ENCODE measurements at regions not wholly inside any gene's neighbourhood (a gene's known extent, or its start where the extent isn't known, plus 50 kb on each side); places are given as distances from the start of the nearest gene placed in this dataset.
"Not testable (repeated sequence)": the region's sequence is repeated elsewhere in the genome, so short reads cannot be mapped to it uniquely, and the experiment has no call there.

GRCh38 chr9:120312031-120312430 lies 267.9 kb downstream of the CDK5RAP2 start:
- H3K9me3 Mint-ChIP-seq = peaks cover 0 to 32% (median 4%) of the 10 kb centered on the region in 7 donors
- peaks cover 6 to 22% (median 20%) of the 10 kb centered on the region in 3 donors for H3K27me3 Mint-ChIP-seq
- ATAC-seq (ENCODE audit: low read depth in 2 of 2) (no peak), DNase-seq (no peak)
- H3K4me3 Mint-ChIP-seq = no peak overlapping the region
- H3K27ac Mint-ChIP-seq = no peak overlapping the region
- H3K4me1 Mint-ChIP-seq = no peaks in the 10 kb centered on the region
- no peaks in the 10 kb centered on the region for H3K36me3 Mint-ChIP-seq

DNA sequence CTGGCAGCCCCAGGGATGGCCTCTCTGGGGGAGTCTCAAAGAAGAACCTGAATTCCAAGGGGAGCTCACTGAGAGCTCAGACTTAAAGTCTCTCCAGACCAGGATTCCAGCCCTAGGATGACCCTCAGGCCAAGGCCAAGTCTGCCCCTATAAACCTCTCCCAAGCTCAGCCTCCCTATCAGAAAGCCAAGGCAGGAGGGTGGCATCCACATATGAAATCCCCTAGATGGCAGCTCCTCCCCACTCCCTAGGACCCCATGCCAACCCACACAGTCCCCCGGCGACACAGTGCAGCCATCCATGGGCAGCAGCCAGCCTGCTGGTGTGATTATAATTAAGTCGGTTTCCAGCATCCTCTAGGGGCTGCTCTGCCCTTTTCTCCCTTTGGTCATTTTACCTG lies 269.9 kb downstream of the CDK5RAP2 start:
- H3K9me3 Mint-ChIP-seq = peaks cover 0 to 25% (median 4%) of the 10 kb centered on the region in 7 donors
- no peak overlapping the region for H3K4me3 Mint-ChIP-seq
- no peak overlapping the region for H3K27ac Mint-ChIP-seq
- DNase-seq = no peak
- no peaks in the 10 kb centered on the region for H3K36me3 Mint-ChIP-seq
- no peak for ATAC-seq (ENCODE audit: low read depth in 2 of 2)
- H3K27me3 Mint-ChIP-seq = peaks cover 6 to 34% (median 15%) of the 10 kb centered on the region in 3 donors
- H3K4me1 Mint-ChIP-seq = no peaks in the 10 kb centered on the region

- no peak for ATAC-seq (ENCODE audit: low read depth in 2 of 2)
- Mint-ChIP-seq H3K9me3 (peaks cover 0 to 12% (median 1%) of the 10 kb centered on the region in 7 donors), H3K27me3 (peaks cover 6 to 34% (median 15%) of the 10 kb centered on the region in 3 donors), H3K36me3 (no peaks in the 10 kb centered on the region), H3K27ac (peak overlapping the region in 1 of 6 donors; percentile 67), H3K4me3 (no peak overlapping the region), H3K4me1 (no peaks in the 10 kb centered on the region)
- DNase-seq = no peak
Measured at GRCh38 chr9:120308495-120308894, 271.5 kb downstream of the CDK5RAP2 start.

DNA sequence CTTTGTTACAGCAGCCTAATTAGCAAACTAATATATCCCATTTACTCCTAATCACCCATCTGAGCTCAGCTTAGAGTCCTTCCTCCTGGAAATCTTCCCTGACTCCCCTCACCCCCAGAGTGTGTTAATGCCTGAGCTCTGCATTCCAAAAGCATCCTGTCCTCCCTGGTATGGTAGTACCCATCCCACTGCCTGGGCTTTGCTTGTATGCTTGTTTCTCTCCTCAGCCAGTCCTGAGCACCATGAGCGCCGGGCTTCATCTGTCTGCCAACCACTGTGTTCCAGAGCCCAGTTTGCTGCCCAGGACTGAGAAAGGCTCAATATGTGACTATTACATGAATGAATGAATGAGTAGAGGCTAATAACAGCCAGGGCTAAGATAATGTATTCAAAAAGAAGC lies 272.4 kb downstream of the CDK5RAP2 start:
- peaks cover 0 to 8% (median 2%) of the 10 kb centered on the region in 7 donors for H3K9me3 Mint-ChIP-seq
- ATAC-seq (ENCODE audit: low read depth in 2 of 2) (no peak), DNase-seq (no peak)
- H3K27ac Mint-ChIP-seq = no peak overlapping the region
- H3K4me1 Mint-ChIP-seq = no peaks in the 10 kb centered on the region
- peaks cover 6 to 34% (median 15%) of the 10 kb centered on the region in 3 donors for H3K27me3 Mint-ChIP-seq
- H3K4me3 Mint-ChIP-seq = no peak overlapping the region
- no peaks in the 10 kb centered on the region for H3K36me3 Mint-ChIP-seq

DNA sequence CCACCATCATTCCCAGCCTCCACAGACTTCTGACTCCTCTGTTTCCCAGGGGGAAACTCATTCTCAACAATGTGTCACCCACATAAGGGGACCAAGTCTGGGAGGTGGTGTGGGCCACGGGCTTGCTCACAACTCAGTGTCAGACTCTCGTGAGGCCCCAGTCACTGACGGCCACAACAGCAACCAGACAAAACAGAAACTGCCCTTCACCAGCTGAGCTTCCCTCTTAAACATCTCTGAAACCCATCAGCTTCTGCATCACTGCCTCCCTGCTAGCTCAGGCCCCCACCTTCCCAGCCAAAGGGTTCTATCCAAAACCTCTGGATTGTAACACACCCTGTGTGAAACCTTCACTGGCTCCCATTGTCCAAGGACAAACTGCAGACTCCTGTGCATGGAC lies 273.4 kb downstream of the CDK5RAP2 start:
- Mint-ChIP-seq H3K36me3 (no peaks in the 10 kb centered on the region), H3K27me3 (peaks cover 6 to 34% (median 15%) of the 10 kb centered on the region in 3 donors), H3K27ac (no peak overlapping the region), H3K4me1 (no peaks in the 10 kb centered on the region), H3K4me3 (no peak overlapping the region), H3K9me3 (peaks cover 0 to 8% (median 2%) of the 10 kb centered on the region in 7 donors)
- DNase-seq (no peak), ATAC-seq (ENCODE audit: low read depth in 2 of 2) (no peak)

GRCh38 chr9:120306088-120306487 lies 273.9 kb downstream of the CDK5RAP2 start:
- no peak for DNase-seq

GRCh38 chr9:120304896-120305295 lies 275.1 kb downstream of the CDK5RAP2 start:
- H3K27ac Mint-ChIP-seq; H3K9me3 Mint-ChIP-seq; DNase-seq; H3K36me3 Mint-ChIP-seq; H3K4me3 Mint-ChIP-seq; ATAC-seq (ENCODE audit: low read depth in 2 of 2); H3K4me1 Mint-ChIP-seq: not testable (repeated sequence)
- peaks cover 8 to 25% (median 8%) of the 10 kb centered on the region in 3 donors for H3K27me3 Mint-ChIP-seq

More at GRCh38 chr9:120306088-120306487, 273.9 kb downstream of the CDK5RAP2 start:
- Mint-ChIP-seq H3K4me1 (no peaks in the 10 kb centered on the region), H3K36me3 (no peaks in the 10 kb centered on the region), H3K27me3 (peaks cover 6 to 34% (median 15%) of the 10 kb centered on the region in 3 donors), H3K27ac (no peak overlapping the region), H3K4me3 (no peak overlapping the region), H3K9me3 (peaks cover 0 to 8% (median 2%) of the 10 kb centered on the region in 7 donors)
- no peak for ATAC-seq (ENCODE audit: low read depth in 2 of 2)

DNA sequence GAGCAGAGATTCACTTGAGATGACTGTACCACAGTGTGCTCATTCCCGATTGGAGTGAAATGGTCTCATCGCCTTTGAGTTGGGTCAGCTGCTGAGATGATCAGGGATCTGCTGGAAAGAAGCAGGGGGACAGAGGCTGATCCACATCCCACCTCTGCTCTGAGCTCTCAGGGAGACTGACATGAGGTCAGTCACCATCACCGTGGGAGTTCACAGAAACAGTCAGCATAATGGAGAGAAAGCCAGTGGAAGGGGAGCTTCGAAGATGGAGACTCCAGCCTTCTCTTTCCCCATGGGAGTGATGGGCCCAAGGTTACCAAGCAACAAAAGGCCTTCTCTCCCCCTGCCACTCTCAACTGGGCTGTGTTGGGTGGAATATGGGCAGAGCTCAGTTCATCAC lies 276.4 kb downstream of the CDK5RAP2 start:
- H3K9me3 Mint-ChIP-seq = peaks cover 0 to 8% (median 2%) of the 10 kb centered on the region in 7 donors
- peaks cover 8 to 25% (median 10%) of the 10 kb centered on the region in 3 donors for H3K27me3 Mint-ChIP-seq
- H3K4me1 Mint-ChIP-seq = no peaks in the 10 kb centered on the region
- H3K27ac Mint-ChIP-seq = no peak overlapping the region
- H3K36me3 Mint-ChIP-seq = no peaks in the 10 kb centered on the region
- no peak for ATAC-seq (ENCODE audit: low read depth in 2 of 2)
- no peak for DNase-seq
- H3K4me3 Mint-ChIP-seq = no peak overlapping the region

DNA sequence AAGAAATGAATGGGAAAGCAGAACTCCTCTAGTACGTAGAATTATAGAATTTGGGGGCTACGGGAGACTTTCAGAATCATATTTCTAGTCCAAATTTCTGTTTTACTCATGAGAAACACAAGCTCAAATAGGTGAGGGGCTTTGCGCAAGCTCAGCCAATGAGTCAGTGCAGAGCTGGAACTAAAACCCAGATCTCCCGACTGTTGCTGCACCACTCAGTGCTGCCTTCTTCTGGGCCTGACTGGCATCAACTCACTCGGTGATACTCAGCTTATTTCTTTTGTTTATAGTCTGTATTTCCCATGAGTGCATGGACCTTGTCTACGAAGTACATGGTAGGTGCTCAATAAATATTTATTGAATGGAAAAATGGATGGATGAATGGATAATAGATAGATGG lies 280.2 kb downstream of the CDK5RAP2 start:
- H3K9me3 Mint-ChIP-seq = peaks cover 0 to 2% (median 0%) of the 10 kb centered on the region in 7 donors
- H3K4me1 Mint-ChIP-seq = no peaks in the 10 kb centered on the region
- ATAC-seq (ENCODE audit: low read depth in 2 of 2) = no peak
- peaks cover 4 to 16% (median 12%) of the 10 kb centered on the region in 3 donors for H3K27me3 Mint-ChIP-seq
- no peaks in the 10 kb centered on the region for H3K36me3 Mint-ChIP-seq
- DNase-seq = no peak
- no peak overlapping the region for H3K4me3 Mint-ChIP-seq
- no peak overlapping the region for H3K27ac Mint-ChIP-seq

DNA sequence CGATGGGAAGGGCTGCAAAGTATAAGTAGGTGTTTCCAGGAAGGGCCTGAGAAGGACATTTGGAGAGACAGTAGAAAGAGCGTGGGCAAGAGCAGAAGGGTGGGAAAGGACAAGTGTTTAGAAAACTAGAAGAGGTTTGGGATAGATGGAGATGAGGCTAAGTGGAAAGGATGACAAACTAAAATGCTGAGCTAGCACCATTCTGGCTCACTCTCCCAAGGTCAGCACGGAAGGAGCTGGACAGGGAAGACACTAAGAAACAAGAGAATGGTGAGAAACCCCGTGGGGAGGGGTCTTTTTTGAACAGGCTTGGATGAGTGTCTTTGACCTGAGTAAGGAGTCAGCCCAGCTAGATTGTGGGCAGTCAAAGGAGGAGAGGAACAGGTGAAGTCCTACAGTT lies 286.0 kb downstream of the CDK5RAP2 start:
- Mint-ChIP-seq H3K27ac (no peak overlapping the region), H3K27me3 (peaks cover 4 to 16% (median 12%) of the 10 kb centered on the region in 3 donors), H3K36me3 (no peaks in the 10 kb centered on the region), H3K4me3 (no peak overlapping the region), H3K9me3 (peaks cover 0 to 7% (median 4%) of the 10 kb centered on the region in 7 donors), H3K4me1 (no peaks in the 10 kb centered on the region)
- DNase-seq = no peak
- ATAC-seq (ENCODE audit: low read depth in 2 of 2) = no peak

DNA sequence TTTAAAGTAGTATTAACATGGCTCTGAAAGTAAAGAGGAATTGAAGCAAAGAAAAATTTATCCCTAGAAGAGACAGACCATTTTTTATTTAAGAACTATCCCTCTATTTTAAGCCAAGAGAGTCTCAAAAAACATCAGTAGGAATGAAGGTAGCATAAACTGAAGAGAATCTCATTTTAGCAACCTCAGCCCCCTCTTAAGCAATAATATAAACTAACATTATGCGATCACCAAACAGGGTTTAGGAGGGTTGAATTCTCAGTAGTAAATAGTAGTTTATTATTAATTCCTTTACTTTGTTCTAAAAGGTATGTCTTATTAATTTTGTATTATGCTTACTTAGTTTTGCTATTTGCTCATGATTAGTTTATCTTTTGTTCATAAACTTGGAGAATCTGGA lies 287.4 kb downstream of the CDK5RAP2 start:
- Mint-ChIP-seq H3K4me3 (no peak overlapping the region), H3K4me1 (no peaks in the 10 kb centered on the region), H3K36me3 (no peaks in the 10 kb centered on the region), H3K9me3 (peaks cover 0 to 7% (median 4%) of the 10 kb centered on the region in 7 donors), H3K27me3 (peaks cover 4 to 12% (median 8%) of the 10 kb centered on the region in 3 donors), H3K27ac (no peak overlapping the region)
- ATAC-seq (ENCODE audit: low read depth in 2 of 2) = no peak
- no peak for DNase-seq

DNA sequence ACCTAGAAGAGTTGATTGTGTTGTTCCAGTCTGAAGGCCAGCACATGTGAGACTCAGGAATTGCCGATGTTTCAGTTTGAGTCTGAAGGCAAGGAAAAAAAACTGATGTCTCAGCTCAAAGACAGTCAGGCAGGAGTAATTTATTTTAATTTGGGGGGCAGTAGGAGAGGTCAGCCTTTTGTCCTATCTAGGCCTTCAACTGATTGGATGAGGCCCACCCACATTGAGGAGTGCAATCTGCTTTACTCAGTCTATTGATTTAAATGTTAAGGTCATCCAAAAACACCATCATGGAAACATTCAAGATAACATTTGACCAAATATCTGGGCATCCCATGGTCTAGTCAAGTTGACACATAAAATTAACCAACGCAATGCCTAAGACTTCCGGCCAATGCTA lies 288.9 kb downstream of the CDK5RAP2 start:
- no peak overlapping the region for H3K27ac Mint-ChIP-seq
- peaks cover 0 to 7% (median 5%) of the 10 kb centered on the region in 7 donors for H3K9me3 Mint-ChIP-seq
- no peaks in the 10 kb centered on the region for H3K4me1 Mint-ChIP-seq
- peaks cover 0 to 1% of the 10 kb centered on the region in 2 donors for H3K36me3 Mint-ChIP-seq
- no peak for DNase-seq
- ATAC-seq (ENCODE audit: low read depth in 2 of 2) = no peak
- no peak overlapping the region for H3K4me3 Mint-ChIP-seq
- peaks cover 1 to 5% (median 1%) of the 10 kb centered on the region in 3 donors for H3K27me3 Mint-ChIP-seq

- ATAC-seq (ENCODE audit: low read depth in 2 of 2) = no peak
- Mint-ChIP-seq H3K9me3 (peaks cover 0 to 7% (median 5%) of the 10 kb centered on the region in 7 donors), H3K27ac (peak overlapping the region in 1 of 6 donors; percentile 1), H3K36me3 (peaks cover 0 to 3% of the 10 kb centered on the region in 2 donors), H3K4me3 (peak overlapping the region in 1 of 8 donors; percentile 48), H3K27me3 (peaks cover 0 to 5% (median under 1%) of the 10 kb centered on the region in 3 donors), H3K4me1 (no peaks in the 10 kb centered on the region)
- no peak for DNase-seq
Measured at GRCh38 chr9:120289990-120290975, 289.7 kb downstream of the CDK5RAP2 start.

GRCh38 chr9:120289098-120289497 lies 290.9 kb downstream of the CDK5RAP2 start:
- no peak overlapping the region for H3K4me3 Mint-ChIP-seq

More at GRCh38 chr9:120289098-120289497, 290.9 kb downstream of the CDK5RAP2 start:
- Mint-ChIP-seq H3K4me1 (no peaks in the 10 kb centered on the region), H3K36me3 (peaks cover 0 to 3% of the 10 kb centered on the region in 2 donors), H3K27me3 (peaks cover 8 to 13% (median 12%) of the 10 kb centered on the region in 3 donors), H3K9me3 (peaks cover 0 to 13% (median 7%) of the 10 kb centered on the region in 7 donors), H3K27ac (no peak overlapping the region)
- ATAC-seq (ENCODE audit: low read depth in 2 of 2) (no peak), DNase-seq (no peak)
